HepG2 (cell line): ENCODE measurements at regions not wholly inside any gene's neighbourhood (a gene's known extent, or its start where the extent isn't known, plus 50 kb on each side); places are given as distances from the start of the nearest gene placed in this dataset.

Source experiments
- ATAC-seq: fragments of 200-7000 bp; cut with Tn5 transposase; 3 replicates; pipeline ENCODE4 v1.9.1; 2020; ENCODE audit warnings: mild to moderate bottlenecking, moderate library complexity
- BruUV-seq: library from RNA; stranded (reverse); fragments of 400-500 nt; replicated peaks from 2 replicates; lab custom pipeline; 2021; lab: Mats Ljungman, UMichigan
- CTCF ChIA-PET: fragments of 300-600 bp; formaldehyde crosslinking; extraction: SDS; loops from one replicate; lab custom pipeline; 2021; ENCODE audit warnings: low total read pairs, inconsistent platforms, low intra/inter-chr PET ratio; lab: Yijun Ruan, JAX
- POLR2A ChIA-PET: fragments of 350-600 bp; sonication (Branson Sonifier 250); formaldehyde crosslinking; loops from one replicate; lab custom pipeline; 2020; ENCODE audit warnings: antibody characterized with exemption, inconsistent platforms; lab: Yijun Ruan, JAX
- DNase-seq: peaks from one replicate; pipeline ENCODE4 v3.0.0-alpha.2; 2015; ENCODE audit warnings: low spot score
- FAIRE-seq: peaks from 3 replicates; lab custom pipeline; 2011; peaks lifted over from hg19 to GRCh38; lab: Jason Lieb, UNC
- H2AFZ ChIP-seq: one replicate; pipeline ENCODE4 v1.6.1; 2011; ENCODE audit warnings: low read length, inconsistent platforms
- H3K27ac ChIP-seq: fragments of 300-600 bp; 3 replicates; pipeline ENCODE4 v1.8.0; 2011; ENCODE audit warnings: mixed run types, mild to moderate bottlenecking, mixed read lengths, low read length, inconsistent platforms; ENCODE audit not compliant: insufficient read depth; ENCODE audit errors: extremely low read length
- H3K27me3 ChIP-seq, 2 experiments: fragments of 200-600 bp in 1 of 2; 2 replicates in 1 of 2; 3 replicates in 1 of 2; pipeline versions ENCODE4 v1.6.0 to v1.8.0; 2011; ENCODE audit warnings: low read length in 2 of 2, mild to moderate bottlenecking in 2 of 2, moderate library complexity in 2 of 2, inconsistent platforms in 1 of 2; ENCODE audit not compliant: insufficient read depth in 2 of 2, control insufficient read depth in 1 of 2
- H3K36me3 ChIP-seq, 2 experiments: fragments of 200-600 bp in 1 of 2; replicated peaks in 1 of 2; 2 replicates in 1 of 2; 3 replicates in 1 of 2; pipeline versions ENCODE4 v1.5.1 to v1.8.0; 2011; ENCODE audit warnings: low read length in 2 of 2, inconsistent platforms in 1 of 2; ENCODE audit not compliant: insufficient read depth in 2 of 2, control insufficient read depth in 1 of 2
- H3K4me1 ChIP-seq: 2 replicates; pipeline ENCODE4 v1.5.1; 2012; ENCODE audit warnings: low read length, inconsistent platforms; ENCODE audit not compliant: insufficient read depth
- H3K4me2 ChIP-seq: 2 replicates; pipeline ENCODE4 v1.6.0; 2011; ENCODE audit warnings: low read depth, low read length, inconsistent platforms
- H3K4me3 ChIP-seq, 3 experiments: fragments of 200-600 bp in 1 of 3; sonication (generic), shearing (Covaris generic) in 1 of 3; replicated peaks in 1 of 3; 2 replicates each; pipeline ENCODE4 v1.5.1; 2011 to 2016; ENCODE audit warnings: low read length in 3 of 3, inconsistent platforms in 2 of 3, low read depth in 2 of 3, mild to moderate bottlenecking in 2 of 3, control low read depth in 1 of 3, mixed read lengths in 1 of 3; ENCODE audit not compliant: insufficient read depth in 1 of 3
- H3K79me2 ChIP-seq: one replicate; pipeline ENCODE4 v1.6.1; 2011; ENCODE audit warnings: low read length, inconsistent platforms; ENCODE audit not compliant: insufficient read depth
- H3K9ac ChIP-seq: 2 replicates; pipeline ENCODE4 v1.6.0; 2011; ENCODE audit warnings: mild to moderate bottlenecking, low read depth, low read length, inconsistent platforms; ENCODE audit not compliant: insufficient read depth
- H3K9me3 ChIP-seq: 2 replicates; pipeline ENCODE4 v1.5.1; 2012; ENCODE audit warnings: mild to moderate bottlenecking, low read length
- H4K20me1 ChIP-seq: 2 replicates; pipeline ENCODE4 v1.6.0; 2011; ENCODE audit warnings: inconsistent platforms, mild to moderate bottlenecking, low read length, moderate library complexity; ENCODE audit not compliant: insufficient read depth
- ATAD3A ChIP-seq: sonication (generic); formaldehyde crosslinking; IDR thresholded peaks from 2 replicates; pipeline ENCODE4 v1.4.0; 2020; ENCODE audit warnings: missing genetic modification reagents
- FLYWCH1 ChIP-seq: sonication (generic); formaldehyde crosslinking; IDR thresholded peaks from 2 replicates; pipeline ENCODE4 v1.8.1; 2023; ENCODE audit warnings: mild to moderate bottlenecking, missing genetic modification reagents
- GABPB1 ChIP-seq: IDR thresholded peaks from 2 replicates; pipeline ENCODE4 v1.6.1; 2016; ENCODE audit warnings: mild to moderate bottlenecking, missing genetic modification reagents, moderate library complexity, missing compliant biosample characterization
- NPAS2 ChIP-seq: sonication (generic); formaldehyde crosslinking; IDR thresholded peaks from 2 replicates; pipeline ENCODE4 v1.8.0; 2022; ENCODE audit warnings: mild to moderate bottlenecking, missing genetic modification reagents, borderline replicate concordance
- NR2F6 ChIP-seq, 2 experiments: IDR thresholded peaks; 2 replicates each; pipeline ENCODE4 v1.6.1; 2016; ENCODE audit warnings: antibody characterized with exemption in 1 of 2, mild to moderate bottlenecking in 1 of 2
- ZBTB20 ChIP-seq: sonication (generic); formaldehyde crosslinking; IDR thresholded peaks from 2 replicates; pipeline ENCODE4 v1.8.1; 2023; ENCODE audit warnings: missing genetic modification reagents, low read depth, mild to moderate bottlenecking, borderline replicate concordance
- ZBTB8A ChIP-seq: sonication (generic); formaldehyde crosslinking; IDR thresholded peaks from 2 replicates; pipeline ENCODE4 v1.4.0; 2020; ENCODE audit warnings: mild to moderate bottlenecking, low read depth, missing genetic modification reagents, borderline replicate concordance
- ZKSCAN5 ChIP-seq: sonication (generic); formaldehyde crosslinking; IDR thresholded peaks from 2 replicates; pipeline ENCODE4 v1.5.1; 2020; ENCODE audit warnings: mild to moderate bottlenecking, missing genetic modification reagents
- ZNF138 ChIP-seq: sonication (generic); formaldehyde crosslinking; IDR thresholded peaks from 2 replicates; pipeline ENCODE4 v1.5.0; 2020; ENCODE audit warnings: mild to moderate bottlenecking, low read depth, missing genetic modification reagents
- ZNF747 ChIP-seq: sonication (generic); formaldehyde crosslinking; IDR thresholded peaks from 2 replicates; pipeline ENCODE4 v1.8.1; 2023; ENCODE audit warnings: missing genetic modification reagents, mild to moderate bottlenecking, borderline replicate concordance
- ZSCAN12 ChIP-seq: sonication (generic); formaldehyde crosslinking; IDR thresholded peaks from 2 replicates; pipeline ENCODE4 v1.9.0; 2021; ENCODE audit warnings: mild to moderate bottlenecking, missing genetic modification reagents
- WGBS: methylation state at CpG from one replicate; pipeline ENCODE4 v1.1.6; 2017; ENCODE audit warnings: low lambda C conversion rate; 5-methylcytosine and 5-hydroxymethylcytosine counted together
- in situ Hi-C: cut with HindIII; loops from 2 replicates; pipeline ENCODE4 v1.10.0; 2017; ENCODE audit warnings: low pct_unique_long_range_greater_than_20kb; ENCODE audit not compliant: extremely low pct_ligation_motif_present
- intact Hi-C: fragments of 100-400 bp; cut with micrococcal nuclease; formaldehyde crosslinking; loops from one replicate; pipeline ENCODE4 v1.10.0; 2022; ENCODE audit not compliant: unreplicated experiment
- TF ChIP-seq, protein P1 (sequence below): sonication (generic); IDR thresholded peaks from 2 replicates; pipeline ENCODE4 v1.6.1; 2016; ENCODE audit warnings: low read depth, borderline replicate concordance

DNA sequence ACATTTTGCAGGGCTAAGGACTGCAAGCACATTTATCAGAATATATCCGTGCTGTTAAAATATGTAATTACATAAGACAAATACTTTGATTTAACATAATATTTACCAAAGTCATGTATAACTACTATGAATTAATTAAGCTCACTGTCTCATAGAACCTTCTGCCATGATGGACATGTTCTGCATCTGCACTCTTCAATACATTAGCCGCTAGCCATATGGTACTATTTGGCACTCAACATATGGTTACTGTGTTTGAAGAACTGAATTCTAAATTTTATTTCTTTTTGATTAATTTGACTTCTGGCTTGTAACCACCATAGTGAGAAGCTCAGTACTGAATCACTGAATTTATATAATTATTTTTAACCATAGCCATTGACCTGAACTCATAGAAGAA, 427.0 kb upstream of the TRAM1L1 start:
- Histone ChIP-seq H4K20me1 (no peaks in the 10 kb centered on the region), H3K79me2 (no peaks in the 10 kb centered on the region), H3K9ac (no peak overlapping the region), H3K4me3 (no peak overlapping the region), H3K27ac (no peak overlapping the region), H3K4me1 (peaks cover 8% of the 10 kb centered on the region; the same call in 1 of the 2 replicates), H3K36me3 (no peaks in the 10 kb centered on the region), H2AFZ (no peak overlapping the region), H3K27me3 (no peaks in the 10 kb centered on the region), H3K4me2 (no peak overlapping the region), H3K9me3 (no peaks in the 10 kb centered on the region)
- ChIA-PET POLR2A (no interaction called here), CTCF (no interaction called here)
- no TSS peak for BruUV-seq
- FAIRE-seq = no peak
- no peak for DNase-seq
- no peak for TF ChIP-seq ZBTB8A (CRISPR knock-in tag)
- TF ChIP-seq ZNF747 (CRISPR knock-in tag) = no peak
- no peak for TF ChIP-seq FLYWCH1 (CRISPR knock-in tag)
- TF ChIP-seq ZBTB20 (CRISPR knock-in tag) = no peak
- no peak for TF ChIP-seq NR2F6 (IDR thresholded peaks at IDR 0.05)
- TF ChIP-seq NR2F6 (CRISPR knock-in tag; IDR thresholded peaks at IDR 0.05) = no peak
- TF ChIP-seq, protein P1, sequence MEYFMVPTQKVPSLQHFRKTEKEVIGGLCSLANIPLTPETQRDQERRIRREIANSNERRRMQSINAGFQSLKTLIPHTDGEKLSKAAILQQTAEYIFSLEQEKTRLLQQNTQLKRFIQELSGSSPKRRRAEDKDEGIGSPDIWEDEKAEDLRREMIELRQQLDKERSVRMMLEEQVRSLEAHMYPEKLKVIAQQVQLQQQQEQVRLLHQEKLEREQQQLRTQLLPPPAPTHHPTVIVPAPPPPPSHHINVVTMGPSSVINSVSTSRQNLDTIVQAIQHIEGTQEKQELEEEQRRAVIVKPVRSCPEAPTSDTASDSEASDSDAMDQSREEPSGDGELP = no peak
- TF ChIP-seq ZKSCAN5 (CRISPR knock-in tag) = no peak
- no peak for TF ChIP-seq GABPB1 (CRISPR knock-in tag)
- TF ChIP-seq ZNF138 = no peak
- TF ChIP-seq NPAS2 (CRISPR knock-in tag) = no peak
- TF ChIP-seq ATAD3A (CRISPR knock-in tag) = no peak
- no peak for TF ChIP-seq ZSCAN12 (CRISPR knock-in tag)
- intact Hi-C loops (no loop called here), in situ Hi-C loops (no loop called here)
- ATAC-seq = no peak
- WGBS = 2% methylated on average over 2 of the region's 2 CpGs
